HG02970 (cell line): ENCODE measurements at regions not wholly inside any gene's neighbourhood (a gene's known extent, or its start where the extent isn't known, plus 50 kb on each side); places are given as distances from the start of the nearest gene placed in this dataset.
A peak's percentile ranks its signal among the peaks of the same experiment; 100 is the strongest.

Experiments
- ATAC-seq: cut with Tn5 transposase; IDR thresholded peaks from one replicate; pipeline ENCODE4 v1.9.1; 2021; ENCODE audit warnings: mild to moderate bottlenecking, moderate library complexity, moderate number of reproducible peaks; ENCODE audit not compliant: unreplicated experiment, low FRiP score

GRCh38 chr13:97133554-97133953 is 88.6 kb upstream of the MBNL2 start:
- ATAC-seq = no peak

GRCh38 chr13:97133955-97134354 is 88.2 kb upstream of the MBNL2 start:
- ATAC-seq = no peak

DNA sequence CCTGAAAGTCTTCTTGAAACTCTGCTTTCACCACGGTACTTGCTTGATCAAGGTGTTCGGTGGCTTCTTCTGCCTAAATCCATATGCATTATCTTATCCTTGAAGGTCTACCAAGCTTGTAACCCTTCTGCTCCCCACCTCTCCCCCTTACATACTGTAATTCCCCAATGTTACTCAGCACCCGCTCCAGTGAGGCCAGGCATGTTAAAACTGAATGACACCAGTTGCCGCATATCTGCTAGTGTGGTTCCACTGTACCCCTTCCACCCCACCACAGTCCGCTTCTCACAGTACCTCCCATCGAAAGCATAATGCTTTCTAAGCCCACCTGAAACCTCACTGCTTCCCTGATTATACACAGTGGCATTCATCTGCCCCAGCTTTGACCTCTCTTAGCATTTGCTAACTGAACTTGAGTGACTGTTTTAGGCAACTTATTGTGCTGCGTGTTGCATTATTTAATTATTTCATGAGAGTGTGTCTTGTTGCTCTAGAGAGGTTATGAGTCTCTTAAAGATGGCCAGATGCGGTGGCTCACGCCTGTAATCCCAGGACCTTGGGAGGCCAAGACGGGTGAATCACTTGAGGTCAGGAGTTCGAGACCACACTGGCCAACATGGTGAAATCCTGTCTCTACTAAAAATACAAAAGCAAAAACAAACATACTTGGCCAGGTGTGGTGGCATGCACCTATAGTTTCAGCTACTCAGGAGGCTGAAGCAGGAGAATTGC is 87.6 kb upstream of the MBNL2 start:
- ATAC-seq = no peak

- ATAC-seq = no peak
Measured at GRCh38 chr13:97135883-97136282, 86.2 kb upstream of the MBNL2 start.

GRCh38 chr13:97136418-97136817 is 85.7 kb upstream of the MBNL2 start:
- ATAC-seq = no peak

DNA sequence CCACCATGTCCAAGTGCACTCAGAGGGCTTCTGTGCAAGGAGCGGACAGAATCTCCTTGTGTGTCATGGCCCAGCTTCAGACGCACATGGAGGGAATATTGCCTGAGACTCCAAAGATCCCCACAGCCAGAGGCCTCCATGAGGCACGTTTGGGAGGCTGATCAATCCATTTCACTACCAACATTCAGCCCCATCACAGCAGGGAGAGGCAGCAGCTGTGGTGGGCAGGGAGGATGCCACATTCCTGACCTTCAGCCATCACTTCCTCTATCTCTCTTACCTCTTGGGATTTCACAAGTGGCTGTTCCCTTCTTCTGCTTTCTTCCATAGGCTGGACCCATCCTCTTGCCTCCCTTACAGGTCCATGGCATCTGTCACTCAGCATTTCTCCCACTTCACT is 82.4 kb upstream of the MBNL2 start:
- no peak for ATAC-seq

DNA sequence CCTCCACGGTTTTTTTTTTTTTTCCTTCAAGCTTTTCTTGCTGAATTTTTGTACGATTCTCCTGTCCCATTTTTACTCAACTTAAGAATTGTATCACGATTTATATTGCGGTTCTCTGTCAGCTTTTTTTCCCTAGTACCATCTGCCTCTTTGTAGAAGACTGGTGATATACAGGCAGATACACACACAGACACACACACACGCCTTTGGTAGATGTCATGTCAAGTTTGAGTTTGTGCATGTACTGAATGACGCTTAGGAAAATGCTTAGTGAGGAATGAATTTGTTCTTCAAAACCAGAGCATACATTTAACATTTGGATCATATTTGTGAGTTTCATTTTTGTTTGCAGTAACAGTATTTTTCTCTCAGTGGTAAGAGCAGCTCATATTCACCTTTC is 82.0 kb upstream of the MBNL2 start:
- ATAC-seq = no peak

GRCh38 chr13:97140611-97141010 is 81.5 kb upstream of the MBNL2 start:
- ATAC-seq = no peak

GRCh38 chr13:97141097-97141496 is 81.0 kb upstream of the MBNL2 start:
- ATAC-seq = no peak

DNA sequence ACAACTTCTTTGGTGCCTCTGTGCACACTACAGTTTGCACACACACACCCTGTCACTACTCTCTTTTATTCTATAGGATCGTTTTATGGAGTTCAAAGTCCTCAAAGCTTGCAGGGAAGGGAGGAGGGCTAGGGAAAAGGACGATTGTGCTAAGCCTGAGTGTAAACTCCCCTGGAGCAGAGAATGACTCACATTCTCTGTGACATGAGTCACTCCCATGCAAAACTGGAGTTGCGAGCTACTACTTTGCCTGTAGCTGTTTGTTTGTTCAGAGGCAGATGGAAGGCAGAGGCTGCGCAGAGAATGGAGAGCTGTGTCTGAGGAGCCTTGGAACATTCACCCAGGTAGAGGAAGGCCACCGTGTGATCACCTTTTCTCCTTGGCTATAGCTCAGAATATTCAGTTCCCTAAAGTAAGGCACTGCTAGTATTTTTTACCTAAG is 80.5 kb upstream of the MBNL2 start:
- ATAC-seq = peak; percentile 71

GRCh38 chr13:97142452-97142851 is 79.7 kb upstream of the MBNL2 start:
- ATAC-seq = no peak

- no peak for ATAC-seq
Measured at GRCh38 chr13:97145057-97145456, 77.1 kb upstream of the MBNL2 start.

DNA sequence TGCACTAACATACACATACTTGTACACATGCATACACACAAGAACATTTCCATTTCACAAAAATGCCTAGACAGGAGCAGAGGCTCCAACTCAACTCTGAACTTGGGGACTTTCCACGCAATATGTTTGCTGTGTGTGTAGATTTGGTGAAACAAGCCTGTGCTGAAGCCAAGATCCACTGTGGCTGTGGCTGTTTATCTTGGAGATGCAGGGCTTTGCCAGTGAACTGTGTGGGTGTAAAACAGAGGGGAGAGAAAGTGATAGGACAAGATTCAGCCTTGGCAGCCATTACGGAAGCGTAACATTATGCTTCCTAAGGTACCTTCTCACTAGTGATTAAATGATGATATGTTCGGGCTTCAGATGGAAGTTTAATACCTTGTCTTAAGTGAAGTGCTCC is 73.2 kb upstream of the MBNL2 start:
- no peak for ATAC-seq

- ATAC-seq = no peak
Measured at GRCh38 chr13:97160421-97160820, 61.7 kb upstream of the MBNL2 start.

- no peak for ATAC-seq
Measured at GRCh38 chr13:97161582-97162231, 60.4 kb upstream of the MBNL2 start.

DNA sequence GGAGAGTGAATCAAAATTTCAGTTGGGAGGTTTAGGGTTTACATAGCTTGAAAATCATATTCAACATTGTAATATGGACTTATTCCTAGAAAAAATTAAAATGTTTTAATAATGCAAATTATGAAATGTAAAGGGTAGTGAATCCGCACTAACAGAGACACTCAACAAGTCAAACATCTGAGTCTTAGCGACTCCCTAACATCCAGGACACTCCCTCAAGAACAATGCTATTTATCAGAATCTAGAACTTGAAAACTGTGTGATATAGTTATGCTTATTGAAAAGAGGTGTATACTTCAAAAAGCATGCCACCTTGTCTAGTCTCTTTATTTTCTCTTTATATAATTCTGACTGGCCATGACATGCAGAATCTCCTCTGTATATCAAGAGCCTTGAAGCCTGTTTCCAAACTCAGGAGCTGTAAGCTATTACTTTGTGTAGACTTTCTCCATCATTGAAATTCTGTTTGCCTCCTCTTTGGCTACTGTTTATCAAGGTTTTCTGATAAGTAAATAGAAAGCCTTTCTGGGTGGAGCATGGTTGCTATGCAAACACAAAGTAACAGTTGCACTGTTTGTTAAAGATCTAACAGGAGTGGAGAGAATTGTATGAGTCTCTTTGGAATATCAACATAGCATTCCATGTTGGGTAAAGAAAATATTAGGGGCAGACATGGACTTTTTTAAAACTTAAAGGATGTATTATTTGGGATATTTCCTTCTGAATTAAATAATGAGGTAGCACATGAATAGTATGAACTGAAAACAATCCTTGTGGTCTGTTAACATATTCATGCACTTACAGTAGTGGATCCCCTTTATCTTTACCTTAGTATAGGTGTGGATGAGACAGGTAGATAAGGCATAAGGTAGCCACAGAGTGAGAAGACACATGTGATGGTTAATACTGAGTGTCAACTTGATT is 56.4 kb upstream of the MBNL2 start:
- no peak for ATAC-seq

DNA sequence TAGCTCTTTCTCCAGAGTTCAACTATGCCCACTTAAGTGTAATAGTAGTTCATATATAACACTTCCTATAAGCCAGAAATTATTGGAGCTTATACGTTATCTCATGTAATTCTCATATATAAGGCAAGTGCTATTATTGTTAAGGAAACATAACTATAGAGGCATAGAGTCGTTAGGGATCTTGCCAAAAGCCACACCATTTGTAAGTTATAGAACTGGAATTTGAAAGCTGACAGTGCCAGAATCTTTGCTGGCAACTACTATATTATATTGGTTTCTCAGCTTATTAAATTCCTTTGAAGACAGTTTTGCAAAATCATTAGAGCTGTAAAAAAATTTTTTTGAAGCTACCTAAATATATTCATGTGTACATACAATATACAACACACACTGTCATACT is 51.0 kb upstream of the MBNL2 start:
- no peak for ATAC-seq
